ENCODE measurements at regions not wholly inside any gene's neighbourhood (a gene's known extent, or its start where the extent isn't known, plus 50 kb on each side); places are given as distances from the start of the nearest gene placed in this dataset.

GRCh38 chr9:20291201-20291600 is 331.1 kb downstream of the MLLT3 start:
- no peak for DNase-seq (ENCODE audit: low spot score, unreplicated experiment)
- Mint-ChIP-seq H3K4me3 (ENCODE audit: low read depth) (no peak overlapping the region), H3K27ac (no peak overlapping the region), H3K9me3 (ENCODE audit: low read depth) (peaks cover 16% of the 10 kb centered on the region), H3K4me1 (ENCODE audit: low read depth) (peaks cover 17% of the 10 kb centered on the region), H3K27me3 (no peaks in the 10 kb centered on the region), H3K36me3 (ENCODE audit: insufficient read depth) (no peaks in the 10 kb centered on the region)
- TF ChIP-seq, protein P1, sequence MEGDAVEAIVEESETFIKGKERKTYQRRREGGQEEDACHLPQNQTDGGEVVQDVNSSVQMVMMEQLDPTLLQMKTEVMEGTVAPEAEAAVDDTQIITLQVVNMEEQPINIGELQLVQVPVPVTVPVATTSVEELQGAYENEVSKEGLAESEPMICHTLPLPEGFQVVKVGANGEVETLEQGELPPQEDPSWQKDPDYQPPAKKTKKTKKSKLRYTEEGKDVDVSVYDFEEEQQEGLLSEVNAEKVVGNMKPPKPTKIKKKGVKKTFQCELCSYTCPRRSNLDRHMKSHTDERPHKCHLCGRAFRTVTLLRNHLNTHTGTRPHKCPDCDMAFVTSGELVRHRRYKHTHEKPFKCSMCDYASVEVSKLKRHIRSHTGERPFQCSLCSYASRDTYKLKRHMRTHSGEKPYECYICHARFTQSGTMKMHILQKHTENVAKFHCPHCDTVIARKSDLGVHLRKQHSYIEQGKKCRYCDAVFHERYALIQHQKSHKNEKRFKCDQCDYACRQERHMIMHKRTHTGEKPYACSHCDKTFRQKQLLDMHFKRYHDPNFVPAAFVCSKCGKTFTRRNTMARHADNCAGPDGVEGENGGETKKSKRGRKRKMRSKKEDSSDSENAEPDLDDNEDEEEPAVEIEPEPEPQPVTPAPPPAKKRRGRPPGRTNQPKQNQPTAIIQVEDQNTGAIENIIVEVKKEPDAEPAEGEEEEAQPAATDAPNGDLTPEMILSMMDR (IDR thresholded peaks at IDR 0.05; ENCODE audit: unreplicated experiment) = no peak

DNA sequence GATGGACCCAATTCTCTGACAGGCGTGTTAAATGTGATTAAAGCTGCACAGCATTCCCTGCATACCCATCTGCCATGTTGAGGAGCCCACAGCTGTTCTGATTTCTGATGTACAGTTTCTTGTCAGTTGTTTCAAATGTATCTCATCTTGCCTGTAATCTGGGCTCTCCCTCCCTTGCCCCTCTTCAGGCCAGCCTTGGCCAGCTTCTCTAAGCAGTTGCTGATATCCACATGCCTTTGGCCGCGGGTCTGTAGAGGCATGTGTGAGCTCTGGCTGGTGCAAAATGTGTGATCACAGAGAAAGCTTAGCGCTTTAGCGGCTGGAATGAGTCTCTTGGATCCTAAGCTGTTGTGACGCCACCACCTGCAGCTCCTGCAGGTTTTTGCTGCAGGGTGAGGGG is 332.0 kb downstream of the MLLT3 start:
- H3K9me3 Mint-ChIP-seq (ENCODE audit: low read depth) = peaks cover 16% of the 10 kb centered on the region
- TF ChIP-seq, protein P1 (IDR thresholded peaks at IDR 0.05; ENCODE audit: unreplicated experiment) = no peak
- H3K27ac Mint-ChIP-seq = no peak overlapping the region
- H3K4me3 Mint-ChIP-seq (ENCODE audit: low read depth) = no peak overlapping the region
- DNase-seq (ENCODE audit: low spot score, unreplicated experiment) = no peak
- H3K4me1 Mint-ChIP-seq (ENCODE audit: low read depth) = peaks cover 16% of the 10 kb centered on the region
- no peaks in the 10 kb centered on the region for H3K27me3 Mint-ChIP-seq
- no peaks in the 10 kb centered on the region for H3K36me3 Mint-ChIP-seq (ENCODE audit: insufficient read depth)

DNA sequence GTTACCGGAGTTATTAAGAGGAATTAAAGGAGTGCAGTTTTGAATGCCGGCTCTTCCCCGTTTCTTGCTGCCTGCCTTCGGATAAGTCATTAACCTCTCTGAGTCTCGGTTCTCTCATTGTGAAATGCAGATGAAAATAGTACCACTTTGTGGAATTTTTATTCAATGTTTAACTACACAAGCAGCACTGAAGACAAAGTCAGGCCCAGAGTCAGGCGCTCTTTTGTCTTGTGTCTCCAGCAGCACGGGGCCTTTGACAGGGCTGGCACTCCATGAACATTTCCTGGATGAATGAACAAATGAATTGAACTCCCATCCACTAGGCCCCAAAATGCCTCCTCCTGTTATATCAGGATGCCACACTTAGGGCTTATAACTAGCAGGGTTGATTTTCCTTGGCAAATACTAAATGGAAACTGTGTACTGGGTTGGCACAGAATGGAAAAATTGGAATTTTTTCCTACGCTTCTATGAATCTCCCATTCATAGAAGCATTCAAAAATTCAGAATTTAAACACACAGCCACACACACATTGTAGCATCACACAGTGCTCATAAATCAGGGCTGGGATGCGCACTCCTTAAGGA is 332.8 kb downstream of the MLLT3 start:
- Mint-ChIP-seq H3K4me1 (ENCODE audit: low read depth) (peaks cover 14% of the 10 kb centered on the region), H3K27ac (no peak overlapping the region), H3K27me3 (no peaks in the 10 kb centered on the region), H3K4me3 (ENCODE audit: low read depth) (no peak overlapping the region), H3K9me3 (ENCODE audit: low read depth) (peaks cover 16% of the 10 kb centered on the region), H3K36me3 (ENCODE audit: insufficient read depth) (no peaks in the 10 kb centered on the region)
- TF ChIP-seq, protein P1 (IDR thresholded peaks at IDR 0.05; ENCODE audit: unreplicated experiment) = no peak
- no peak for DNase-seq (ENCODE audit: low spot score, unreplicated experiment)

DNA sequence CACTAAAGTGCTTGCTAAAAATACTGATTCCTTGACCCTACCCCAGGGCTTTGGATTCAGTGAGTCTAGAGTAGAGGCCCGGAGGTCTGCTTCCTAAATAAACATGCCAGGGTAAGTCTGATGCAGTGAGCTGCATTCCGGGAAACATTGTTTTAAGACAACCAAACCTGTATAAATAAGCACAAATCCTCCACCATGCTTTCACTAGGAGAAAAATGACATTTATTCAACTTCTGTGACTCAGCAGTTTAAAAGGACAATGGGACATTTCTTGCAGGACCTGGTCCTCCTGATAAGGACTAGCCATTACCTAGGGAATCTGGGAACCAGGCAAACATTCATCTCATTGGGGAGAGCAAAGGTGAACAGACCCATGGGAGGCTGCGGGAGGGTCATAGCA is 335.3 kb downstream of the MLLT3 start:
- Mint-ChIP-seq H3K27ac (peak overlapping the region; percentile 72), H3K4me3 (ENCODE audit: low read depth) (no peak overlapping the region), H3K4me1 (ENCODE audit: low read depth) (peaks cover 14% of the 10 kb centered on the region), H3K27me3 (no peaks in the 10 kb centered on the region), H3K36me3 (ENCODE audit: insufficient read depth) (no peaks in the 10 kb centered on the region), H3K9me3 (ENCODE audit: low read depth) (peaks cover 6% of the 10 kb centered on the region)
- TF ChIP-seq, protein P1 (IDR thresholded peaks at IDR 0.05; ENCODE audit: unreplicated experiment) = no peak
- DNase-seq (ENCODE audit: low spot score, unreplicated experiment) = no peak

- H3K4me1 Mint-ChIP-seq (ENCODE audit: low read depth) = peaks cover 14% of the 10 kb centered on the region
- no peaks in the 10 kb centered on the region for H3K27me3 Mint-ChIP-seq
- TF ChIP-seq, protein P1 (IDR thresholded peaks at IDR 0.05; ENCODE audit: unreplicated experiment) = no peak
- H3K36me3 Mint-ChIP-seq (ENCODE audit: insufficient read depth) = no peaks in the 10 kb centered on the region
- H3K4me3 Mint-ChIP-seq (ENCODE audit: low read depth) = no peak overlapping the region
- no peak overlapping the region for H3K27ac Mint-ChIP-seq
- DNase-seq (ENCODE audit: low spot score, unreplicated experiment) = no peak
- peaks cover 6% of the 10 kb centered on the region for H3K9me3 Mint-ChIP-seq (ENCODE audit: low read depth)
Measured at GRCh38 chr9:20286154-20286700, 336.1 kb downstream of the MLLT3 start.
